HG02798 (cell line): ENCODE measurements at regions not wholly inside any gene's neighbourhood (a gene's known extent, or its start where the extent isn't known, plus 50 kb on each side); places are given as distances from the start of the nearest gene placed in this dataset.

Experiments used
- ATAC-seq: cut with Tn5 transposase; IDR thresholded peaks from one replicate; pipeline ENCODE4 v1.9.1; 2021; ENCODE audit warnings: mild to moderate bottlenecking; ENCODE audit not compliant: unreplicated experiment, poor library complexity

GRCh38 chr13:34420702-34421346, 521.2 kb upstream of the NBEA start:
- no peak for ATAC-seq

DNA sequence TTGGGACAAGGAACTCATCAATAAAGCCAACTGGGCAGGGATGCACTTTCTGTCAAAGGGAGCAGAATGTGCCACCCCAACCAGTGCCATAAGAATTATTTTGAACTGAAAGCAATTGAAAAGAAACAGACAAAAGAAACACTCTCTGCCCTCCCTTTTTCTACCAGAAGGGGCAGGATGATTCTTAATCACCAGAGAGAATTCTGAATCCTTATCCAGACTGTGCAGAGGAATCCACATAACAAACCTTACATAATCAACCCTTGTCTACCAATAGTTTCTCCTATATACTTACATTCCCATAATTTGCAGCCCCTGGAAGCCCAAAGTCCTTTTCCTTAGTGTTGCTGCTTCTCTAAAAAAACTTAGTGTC, 520.7 kb upstream of the NBEA start:
- ATAC-seq: no peak

DNA sequence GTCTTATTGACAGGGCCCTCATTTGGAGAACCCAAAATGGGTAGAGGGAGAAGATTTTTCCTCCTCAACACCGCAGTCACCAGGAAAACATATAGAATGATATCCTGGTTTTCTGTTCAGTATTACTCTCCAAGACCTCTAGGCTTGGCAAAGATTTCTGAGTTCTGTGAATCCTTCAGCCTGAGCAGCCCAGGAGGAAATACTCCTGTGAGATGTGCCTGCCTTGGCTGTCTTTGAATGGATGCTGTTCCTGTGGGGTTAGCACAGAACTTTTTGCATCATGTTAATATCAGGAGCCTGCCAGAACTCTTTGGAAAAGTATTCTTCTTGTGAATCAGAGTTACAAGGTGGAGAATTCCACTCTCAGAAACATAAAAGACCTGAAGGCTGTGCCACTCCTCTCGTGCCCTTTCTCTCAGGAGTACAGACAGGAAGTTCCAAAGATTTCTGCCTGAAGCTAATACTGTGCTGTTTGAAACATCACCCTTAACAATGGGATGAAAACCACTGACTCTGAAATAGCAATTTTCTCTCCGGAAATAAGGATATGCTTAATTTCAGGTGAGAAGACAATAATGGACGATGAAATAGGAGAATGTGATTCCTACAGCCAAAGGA, 520.1 kb upstream of the NBEA start:
- no peak for ATAC-seq

DNA sequence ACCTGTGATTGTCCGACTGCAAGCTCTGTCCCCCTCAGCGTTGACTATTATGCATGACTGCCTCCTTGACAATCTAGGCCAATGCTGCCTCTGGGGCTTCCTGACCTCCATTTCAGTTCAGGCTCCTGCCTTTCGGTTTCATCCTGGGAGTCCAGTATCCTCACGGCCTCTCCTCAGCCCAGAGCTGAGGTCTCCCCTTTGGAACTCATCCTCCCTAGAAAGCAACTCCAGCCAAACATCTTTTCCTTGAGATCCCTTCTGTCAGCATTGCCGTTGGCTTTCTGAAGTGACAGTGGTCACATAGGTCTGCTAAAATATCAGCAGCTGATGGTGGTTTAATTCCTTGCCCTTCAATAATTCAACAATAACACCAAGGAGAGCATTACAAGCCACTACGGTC, 519.1 kb upstream of the NBEA start:
- ATAC-seq: no peak

GRCh38 chr13:34425327-34425949, 516.6 kb upstream of the NBEA start:
- no peak for ATAC-seq

DNA sequence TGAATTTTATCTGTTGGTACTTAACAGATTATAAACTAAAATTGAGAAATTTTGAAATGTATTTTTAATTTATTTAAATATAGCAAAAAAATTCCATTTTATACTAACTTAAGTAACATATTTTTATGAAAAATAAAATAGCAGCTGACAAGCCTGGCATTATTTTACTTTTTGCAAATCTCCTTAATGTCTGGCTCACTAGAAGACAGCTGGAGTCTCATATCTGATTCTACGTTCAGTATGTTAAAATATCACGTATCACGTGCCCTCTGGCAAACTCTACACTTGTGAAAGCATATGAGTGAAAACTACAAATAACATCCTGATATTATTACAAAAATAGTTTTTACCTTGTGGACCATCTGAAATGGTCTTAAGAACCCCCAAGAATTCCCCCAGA, 513.2 kb upstream of the NBEA start:
- no peak for ATAC-seq

GRCh38 chr13:34430294-34430693, 511.8 kb upstream of the NBEA start:
- ATAC-seq: no peak

- ATAC-seq: no peak
Observed at GRCh38 chr13:34431827-34432581, 510.1 kb upstream of the NBEA start.

GRCh38 chr13:34435338-34435737, 506.7 kb upstream of the NBEA start:
- ATAC-seq: no peak

- ATAC-seq: no peak
Observed at GRCh38 chr13:34437873-34438272, 504.2 kb upstream of the NBEA start.

- no peak for ATAC-seq
Observed at GRCh38 chr13:34452831-34453230, 489.2 kb upstream of the NBEA start.

GRCh38 chr13:34458756-34459715, 483.0 kb upstream of the NBEA start:
- ATAC-seq: no peak

DNA sequence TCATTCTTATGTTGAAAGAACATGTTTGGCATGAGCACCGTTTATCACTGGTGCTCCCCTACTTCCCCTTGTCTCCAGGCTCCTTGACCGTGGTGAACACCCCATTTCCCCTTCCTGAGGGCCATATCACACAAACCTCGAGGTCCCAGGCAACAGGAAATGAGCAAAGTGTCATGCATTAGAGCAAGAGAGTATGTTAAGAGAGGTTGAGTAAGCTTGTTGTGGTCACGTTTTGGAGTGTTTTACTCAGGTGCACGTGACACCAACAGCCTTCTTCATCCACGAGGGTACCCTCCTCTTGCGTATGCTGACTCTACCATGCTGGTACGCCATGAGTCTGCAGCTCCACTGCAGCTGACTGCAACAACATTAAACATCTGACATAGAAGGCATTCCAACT, 482.2 kb upstream of the NBEA start:
- no peak for ATAC-seq

DNA sequence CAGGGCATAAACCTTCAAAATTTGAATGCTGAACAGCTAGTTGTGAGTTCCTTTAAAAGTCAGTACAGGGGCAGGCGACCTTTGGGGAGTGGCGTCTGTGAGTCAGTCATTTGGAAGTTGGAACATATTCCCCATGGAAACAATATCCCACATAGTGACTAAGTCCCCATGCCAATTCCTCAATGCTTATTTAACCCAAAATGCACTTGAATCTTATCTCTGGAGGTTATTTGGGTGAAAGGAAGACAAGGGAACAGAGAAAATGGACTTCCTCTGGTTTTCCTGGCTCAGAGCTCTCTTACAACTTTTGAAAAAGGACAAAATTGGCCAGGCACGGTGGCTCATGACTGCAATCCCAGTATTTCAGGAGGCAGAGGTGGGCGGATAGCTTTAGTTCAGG, 479.2 kb upstream of the NBEA start:
- no peak for ATAC-seq

GRCh38 chr13:34464011-34464410, 478.1 kb upstream of the NBEA start:
- ATAC-seq: no peak

DNA sequence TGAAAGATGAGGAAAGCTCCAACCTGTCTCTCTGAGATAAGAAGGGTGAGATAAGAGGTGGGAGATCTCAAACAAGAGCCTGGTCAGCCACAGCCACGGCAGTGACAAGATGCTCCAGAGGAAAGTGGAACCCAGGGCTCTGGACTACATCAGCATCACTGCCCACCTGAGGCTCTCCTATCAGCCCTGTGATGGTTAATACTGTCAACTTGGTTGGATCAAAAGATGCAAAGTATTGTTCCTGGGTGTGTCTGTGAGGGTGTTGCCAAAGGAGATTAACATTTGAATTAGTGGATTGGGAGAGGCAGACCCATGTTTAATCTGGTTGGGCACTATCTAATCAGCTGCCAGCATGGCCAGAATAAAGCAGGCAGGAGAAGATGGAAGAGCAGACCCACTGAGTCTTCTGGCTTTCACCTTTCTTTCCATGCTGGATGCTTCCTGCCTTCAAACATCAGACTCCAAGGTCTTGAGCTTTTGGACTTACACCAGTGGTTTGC, 476.6 kb upstream of the NBEA start:
- ATAC-seq: no peak

DNA sequence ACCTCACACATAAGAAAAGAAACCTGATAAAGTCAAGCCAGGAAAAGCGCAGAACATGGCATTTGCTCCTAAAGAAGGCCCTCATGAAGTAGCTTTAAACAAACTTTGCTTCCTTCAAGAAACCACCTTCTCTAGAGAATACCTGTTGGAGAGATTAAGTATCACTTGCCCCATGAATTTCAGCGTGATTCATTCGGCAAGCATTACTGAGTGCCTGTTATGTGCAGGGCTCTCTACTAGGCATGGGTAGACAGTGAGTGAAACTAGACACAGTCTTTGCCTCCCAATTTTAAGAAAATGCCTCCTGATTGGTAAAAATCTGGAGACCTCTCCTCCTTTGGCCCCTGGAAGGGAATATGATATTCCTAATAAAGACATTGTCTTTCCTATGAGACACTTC, 475.8 kb upstream of the NBEA start:
- ATAC-seq: no peak

- no peak for ATAC-seq
Observed at GRCh38 chr13:34467450-34468083, 474.5 kb upstream of the NBEA start.

GRCh38 chr13:34469196-34469986, 472.7 kb upstream of the NBEA start:
- no peak for ATAC-seq
